ENCODE measurements at regions not wholly inside any gene's neighbourhood (a gene's known extent, or its start where the extent isn't known, plus 50 kb on each side); places are given as distances from the start of the nearest gene placed in this dataset.

DNA sequence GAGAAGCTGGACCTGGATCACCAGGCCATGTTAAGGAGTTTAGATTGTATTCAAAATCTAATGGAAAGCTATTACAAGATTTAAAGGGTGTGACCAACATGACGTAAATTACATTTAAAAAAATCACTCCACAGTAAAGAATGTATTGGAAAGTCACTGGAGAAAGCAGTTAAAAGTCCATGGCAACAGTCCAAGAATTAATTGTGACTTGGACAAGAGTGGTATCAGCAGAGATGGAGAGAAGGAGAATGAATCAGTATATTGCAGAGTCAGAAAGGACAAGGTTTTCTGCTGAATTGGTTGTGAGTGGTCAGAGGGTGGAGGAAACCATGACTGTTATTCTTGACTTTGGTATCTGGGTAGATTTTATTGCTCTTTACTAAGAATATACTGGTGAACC, 535.1 kb upstream of the SLITRK1 start:
- Histone ChIP-seq H3K9ac (ENCODE audit: low read depth, low read length) (no peak overlapping the region), H3K14ac (replicated peaks; ENCODE audit: low read depth, low read length) (no peak overlapping the region), H3K4ac (ENCODE audit: low read depth, low read length) (no peak overlapping the region), H3K56ac (ENCODE audit: extremely low read depth, insufficient read depth, low read length) (no peak overlapping the region), H3K36me3 (ENCODE audit: control insufficient read depth, insufficient read depth, low read length) (no peaks in the 10 kb centered on the region), H3K4me2 (ENCODE audit: low read depth, low read length) (no peak overlapping the region), H2AK9ac (replicated peaks; ENCODE audit: low read depth, low read length, poor library complexity) (no peak overlapping the region), H3K79me1 (ENCODE audit: low read depth in 1 of 2, low read length in 2 of 2) (no peaks in the 10 kb centered on the region), H4K5ac (ENCODE audit: low read depth, low read length) (no peak overlapping the region), H3K18ac (ENCODE audit: low read depth, low read length) (no peak overlapping the region), H3K23ac (ENCODE audit: low read depth, low read length) (no peak overlapping the region), H3K27me3 (ENCODE audit: control insufficient read depth, insufficient read depth, low read length) (no peaks in the 10 kb centered on the region), H3K27ac (ENCODE audit: insufficient read depth, low read length) (no peak overlapping the region), H2BK15ac (ENCODE audit: low read depth, low read length) (no peak overlapping the region), H3K9me1 (ENCODE audit: insufficient read depth, low read length) (no peaks in the 10 kb centered on the region), H3K4me3 (ENCODE audit: insufficient read depth, low read depth, low read length) (no peak overlapping the region), H4K8ac (ENCODE audit: low read depth in 2 of 2, low read length in 2 of 2) (no peak overlapping the region), H2AK5ac (ENCODE audit: low read depth, low read length) (no peak overlapping the region), H4K20me1 (ENCODE audit: insufficient read depth, low read length) (no peaks in the 10 kb centered on the region), H4K91ac (ENCODE audit: insufficient read depth, low read depth, low read length) (no peak overlapping the region), H2BK5ac (ENCODE audit: low read depth, low read length, poor library complexity, severe bottlenecking) (no peak overlapping the region), H2AFZ (replicated peaks; ENCODE audit: low read length, poor library complexity) (no peak overlapping the region), H2BK20ac (ENCODE audit: low read depth, low read length) (no peak overlapping the region), H3K4me1 (ENCODE audit: control insufficient read depth, insufficient read depth, low read length) (no peaks in the 10 kb centered on the region), H3K9me3 (ENCODE audit: control insufficient read depth, insufficient read depth, low read length) (peaks cover 2% of the 10 kb centered on the region; the same call in 1 of the 2 replicates), H2BK120ac (ENCODE audit: low read depth, low read length) (no peak overlapping the region)
- in situ Hi-C loops (cut with MboI; ENCODE audit: low sequenced_read_pairs) (no loop called here), intact Hi-C loops (cut with micrococcal nuclease) (no loop called here), dilution Hi-C loops (cut with HindIII; ENCODE audit: low sequenced_read_pairs, unreplicated experiment) (no loop called here)
- CTCF ChIA-PET = no interaction called here
- no CpG with 5 or more reads among the region's 1 CpG for WGBS, 2 experiments (ENCODE audit: extremely low coverage in 2 of 2, insufficient read length in 1 of 2)
- TF ChIP-seq RCOR1 (IDR thresholded peaks at IDR 0.05; ENCODE audit: insufficient replicate concordance, low read length) (no peak), BHLHE40 (IDR thresholded peaks at IDR 0.05; ENCODE audit: low read depth, low read length) (no peak)
- no peak for ATAC-seq (ENCODE audit: low read depth)
- POLR2A ChIA-PET (ENCODE audit: unreplicated experiment) = no interaction called here
- no peak for DNase-seq
- BruUV-seq (replicated peaks) = no TSS peak

Measured in IMR-90 (cell line).